Activated T-cell treated with anti-CD3 and anti-CD28 coated beads for 1 hour (primary cell): ENCODE measurements at regions not wholly inside any gene's neighbourhood (a gene's known extent, or its start where the extent isn't known, plus 50 kb on each side); places are given as distances from the start of the nearest gene placed in this dataset.

Source experiments
- DNase-seq: peaks from one replicate; pipeline ENCODE4 v3.0.0-alpha.2; 2020; ENCODE audit warnings: low read depth

DNA sequence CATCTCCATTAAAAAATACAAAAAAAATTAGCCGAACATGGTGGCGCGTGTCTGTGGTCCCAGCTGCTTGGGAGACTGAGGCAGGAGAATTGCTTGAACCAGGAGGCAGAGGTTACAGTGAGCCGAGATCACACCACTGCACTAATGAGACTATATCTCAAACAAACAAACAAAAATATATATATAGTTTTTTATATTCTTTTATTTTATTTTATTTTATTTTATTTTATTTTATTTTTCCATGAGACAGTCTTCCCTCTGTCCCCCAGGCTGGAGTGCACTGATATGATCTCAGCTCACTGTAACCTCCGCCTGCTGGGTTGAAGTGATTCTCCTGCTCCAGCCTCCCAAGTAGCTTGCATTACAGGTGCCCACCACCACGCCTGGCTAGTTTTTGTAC, 79.5 kb downstream of the IRF2BPL start:
- DNase-seq: no peak

DNA sequence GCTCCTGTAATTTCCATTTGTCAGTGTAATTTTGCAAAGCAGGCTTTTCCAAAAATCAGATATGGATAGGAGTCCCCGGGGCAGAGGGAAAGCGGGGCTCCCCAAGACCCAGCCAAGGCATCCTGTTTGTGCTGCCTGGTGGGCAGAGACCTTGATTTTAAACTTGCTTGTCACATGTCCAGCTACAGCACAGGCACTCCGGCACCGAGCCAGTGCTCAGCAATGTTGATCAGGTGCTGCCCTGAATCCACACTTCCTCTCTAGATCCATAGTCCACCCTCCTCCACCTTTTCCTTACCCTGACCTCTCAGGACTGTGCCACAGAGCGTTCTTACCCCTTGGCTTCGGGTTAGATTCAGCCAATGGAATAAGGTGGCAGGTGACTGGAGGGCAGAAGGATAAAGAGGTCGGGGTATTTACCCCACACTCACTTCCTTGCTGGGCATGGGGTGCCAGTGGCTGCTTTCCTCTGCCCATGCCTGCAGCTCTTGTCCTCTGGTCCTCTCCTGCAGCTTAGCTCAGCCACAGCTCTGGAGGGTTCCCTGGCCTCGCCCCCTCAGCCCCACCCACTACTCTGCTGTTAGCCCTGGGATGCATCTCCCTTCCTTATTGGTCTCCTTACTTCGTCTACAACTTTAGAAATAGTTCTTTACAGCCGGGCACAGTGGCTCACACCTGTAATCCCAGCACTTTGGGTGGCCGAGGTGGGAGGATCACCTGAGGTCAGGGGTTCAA, 80.1 kb downstream of the IRF2BPL start:
- DNase-seq: no peak

DNA sequence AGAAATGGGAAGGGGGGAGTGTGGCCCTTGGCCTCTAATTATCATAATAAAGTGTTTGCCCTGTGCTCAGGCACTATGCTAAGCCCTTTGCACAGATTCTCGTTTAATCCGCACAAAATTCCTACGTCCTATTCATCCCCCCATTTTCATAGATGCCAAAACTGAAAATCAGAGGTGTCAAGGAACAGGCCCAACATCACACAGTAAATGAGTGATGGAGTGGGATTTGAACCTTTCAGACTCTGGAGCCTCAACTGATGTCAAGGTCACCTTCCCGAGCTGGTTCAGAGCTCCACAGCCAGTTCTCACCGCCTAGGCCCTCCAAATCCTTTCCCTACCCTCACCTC, 80.7 kb downstream of the IRF2BPL start:
- DNase-seq: no peak

DNA sequence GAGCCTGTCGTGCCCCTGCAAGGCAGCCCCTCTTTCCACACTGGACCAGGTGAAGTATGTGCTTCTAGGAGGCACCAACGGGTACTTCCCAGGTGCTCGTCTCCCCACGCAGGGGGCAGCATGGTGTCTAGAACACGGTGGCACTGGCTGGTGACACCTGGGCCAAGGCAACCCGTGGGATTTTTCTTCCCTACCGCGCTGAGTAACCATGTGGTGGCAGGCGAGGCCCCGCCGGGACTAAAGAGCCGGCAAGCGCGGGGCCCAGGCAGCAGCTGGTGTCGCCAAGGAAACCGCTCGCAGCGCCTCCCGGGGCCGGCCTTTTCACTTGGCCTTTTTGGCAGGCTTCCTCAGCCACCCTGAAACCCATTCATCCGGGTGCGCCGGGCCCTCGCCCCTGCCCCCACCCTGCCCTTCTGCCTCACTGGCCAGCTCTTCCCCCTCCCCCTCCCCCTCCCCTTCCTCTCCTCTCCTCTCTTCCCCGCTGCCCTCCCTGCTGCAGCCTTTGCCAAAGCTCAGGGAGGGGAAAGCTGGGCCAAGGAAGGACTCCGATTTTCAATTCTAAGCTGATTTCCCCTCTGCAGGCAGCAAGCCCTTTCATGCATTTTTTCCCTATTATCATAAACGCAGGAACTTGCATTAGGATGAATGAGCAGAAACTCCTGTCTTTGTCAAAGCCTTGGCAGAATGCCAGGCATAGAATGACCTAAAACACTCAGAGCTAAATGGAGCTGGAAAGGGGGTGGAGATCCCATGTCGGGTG, 81.2 kb downstream of the IRF2BPL start:
- DNase-seq: peak; percentile 66

DNA sequence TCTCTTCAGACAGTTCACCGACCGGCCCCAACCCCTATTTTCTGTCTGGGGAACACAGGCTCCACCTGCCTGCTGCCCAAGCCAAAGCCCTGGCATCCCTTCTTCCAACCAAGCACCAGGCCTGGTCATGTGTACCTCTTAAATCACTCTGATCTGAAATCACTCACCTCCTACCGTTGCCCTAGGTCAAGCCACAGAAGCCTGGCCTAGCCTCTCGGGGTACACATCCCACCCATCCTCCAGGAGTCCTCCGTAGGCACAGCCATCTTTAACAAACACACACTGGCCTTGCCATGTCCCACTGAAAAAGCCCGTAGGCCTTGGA, 81.8 kb downstream of the IRF2BPL start:
- no peak for DNase-seq

DNA sequence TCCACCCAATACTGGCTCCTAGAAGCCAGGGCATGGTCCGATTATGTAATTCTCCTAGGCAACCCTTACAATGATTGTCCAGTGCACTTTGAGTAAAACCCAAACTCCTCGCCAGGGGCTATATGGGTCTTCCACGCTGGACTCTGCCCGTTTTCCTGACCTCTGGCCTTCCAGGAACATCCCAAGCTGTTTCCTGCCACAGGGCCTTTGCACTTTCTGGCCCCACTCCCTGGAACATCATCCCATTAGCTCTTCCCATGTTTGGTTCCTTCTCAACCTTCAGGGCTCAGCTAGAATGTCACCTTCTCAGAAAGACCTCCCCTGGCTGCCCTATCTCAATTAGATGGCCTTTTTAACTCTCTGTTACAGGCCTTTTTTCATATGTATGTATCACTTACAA, 85.4 kb downstream of the IRF2BPL start:
- DNase-seq: no peak

DNA sequence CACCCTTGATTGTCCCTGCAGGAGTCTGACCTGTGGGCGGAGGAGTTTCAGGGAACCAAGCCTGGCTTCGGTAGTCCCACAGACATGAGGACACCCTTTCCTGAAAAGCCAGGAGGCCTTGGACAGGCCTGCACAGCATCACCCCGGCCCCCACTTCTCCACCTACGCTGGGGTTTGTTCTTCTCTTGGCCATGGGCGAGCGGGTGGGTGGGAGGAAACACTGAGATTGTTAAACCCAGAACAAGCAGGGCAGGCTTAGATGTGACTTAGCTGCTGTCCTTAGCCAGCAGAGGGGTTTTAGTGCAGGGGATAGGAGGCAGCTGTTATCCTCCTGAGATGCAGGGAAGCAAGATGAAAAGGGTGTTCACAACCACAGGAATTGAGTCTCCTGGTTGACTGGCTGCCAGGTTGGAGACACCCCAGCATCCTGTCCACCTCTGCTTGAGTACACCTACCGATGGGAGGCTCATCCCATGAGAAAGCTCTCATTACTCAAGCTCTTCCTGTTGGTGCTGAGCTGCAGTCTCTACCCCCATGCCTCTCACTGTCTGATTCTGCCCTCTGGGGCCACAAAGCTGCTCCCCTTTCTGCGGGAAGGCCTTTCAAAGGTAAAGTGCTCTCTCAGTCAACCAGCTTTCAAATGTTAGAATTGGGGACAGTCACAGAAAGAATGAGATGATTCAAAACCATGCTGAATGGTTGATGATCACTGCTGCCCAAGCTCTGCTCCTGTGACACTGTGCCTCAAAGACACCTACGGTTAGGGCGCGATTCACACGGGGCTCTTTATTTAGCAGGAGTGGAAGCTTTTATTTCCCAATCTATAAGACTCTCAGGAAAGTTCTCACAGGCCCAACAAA, 86.3 kb downstream of the IRF2BPL start:
- no peak for DNase-seq

DNA sequence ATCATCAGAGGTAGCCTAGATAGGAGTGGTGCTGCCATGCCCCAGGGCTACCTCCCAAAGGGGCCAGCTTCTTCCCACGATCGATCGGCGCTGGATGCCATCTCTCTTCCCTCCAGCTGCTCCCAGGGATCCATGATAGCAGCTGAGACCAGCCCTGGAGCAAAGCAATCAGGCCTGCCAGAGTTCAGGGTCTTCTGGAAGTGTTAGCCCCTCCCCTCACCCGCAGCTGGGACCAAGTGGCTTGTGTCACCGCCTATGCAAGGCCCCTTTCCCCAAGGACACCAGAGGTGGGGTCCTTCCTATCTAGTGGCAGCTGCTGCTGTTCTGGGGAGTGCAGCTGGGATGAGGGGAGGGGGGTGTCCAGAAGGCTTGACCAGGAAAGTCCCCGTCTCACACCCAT, 87.0 kb downstream of the IRF2BPL start:
- no peak for DNase-seq

DNA sequence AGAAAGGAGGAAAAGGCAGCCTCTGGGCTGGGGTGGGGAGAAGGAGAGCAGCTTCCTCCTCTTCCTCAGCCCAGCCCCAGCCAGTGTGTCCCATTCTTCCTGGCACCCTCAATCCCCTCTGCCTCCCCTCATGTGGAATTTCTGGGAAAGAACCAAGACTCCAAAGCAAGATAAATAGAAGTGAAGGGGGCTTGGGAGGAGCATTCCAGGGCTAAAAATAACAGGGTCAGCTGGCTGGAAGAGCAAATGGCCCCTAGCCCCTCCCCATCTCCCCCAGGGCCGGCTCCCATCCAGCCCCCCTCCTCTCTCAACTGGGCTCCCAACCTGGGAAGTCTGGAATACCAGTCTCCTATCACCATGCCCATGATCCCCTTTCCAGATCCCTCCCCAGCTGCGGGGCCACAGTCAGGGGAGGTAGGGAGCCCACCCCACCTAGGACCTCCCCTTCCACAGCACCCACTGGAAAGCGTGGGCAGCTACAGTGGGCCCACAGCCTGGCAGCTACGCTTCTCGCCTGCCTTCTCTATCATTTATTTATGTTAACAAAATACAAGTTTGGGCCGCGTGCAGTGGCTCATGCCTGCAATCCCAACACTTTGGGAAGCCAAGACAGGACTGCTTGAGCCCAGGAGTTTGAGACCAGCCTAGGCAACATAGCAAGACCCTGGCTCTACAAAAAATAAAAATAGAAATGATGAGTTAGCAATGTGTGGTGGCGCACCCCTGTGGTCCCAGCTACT, 88.3 kb downstream of the IRF2BPL start:
- no peak for DNase-seq

DNA sequence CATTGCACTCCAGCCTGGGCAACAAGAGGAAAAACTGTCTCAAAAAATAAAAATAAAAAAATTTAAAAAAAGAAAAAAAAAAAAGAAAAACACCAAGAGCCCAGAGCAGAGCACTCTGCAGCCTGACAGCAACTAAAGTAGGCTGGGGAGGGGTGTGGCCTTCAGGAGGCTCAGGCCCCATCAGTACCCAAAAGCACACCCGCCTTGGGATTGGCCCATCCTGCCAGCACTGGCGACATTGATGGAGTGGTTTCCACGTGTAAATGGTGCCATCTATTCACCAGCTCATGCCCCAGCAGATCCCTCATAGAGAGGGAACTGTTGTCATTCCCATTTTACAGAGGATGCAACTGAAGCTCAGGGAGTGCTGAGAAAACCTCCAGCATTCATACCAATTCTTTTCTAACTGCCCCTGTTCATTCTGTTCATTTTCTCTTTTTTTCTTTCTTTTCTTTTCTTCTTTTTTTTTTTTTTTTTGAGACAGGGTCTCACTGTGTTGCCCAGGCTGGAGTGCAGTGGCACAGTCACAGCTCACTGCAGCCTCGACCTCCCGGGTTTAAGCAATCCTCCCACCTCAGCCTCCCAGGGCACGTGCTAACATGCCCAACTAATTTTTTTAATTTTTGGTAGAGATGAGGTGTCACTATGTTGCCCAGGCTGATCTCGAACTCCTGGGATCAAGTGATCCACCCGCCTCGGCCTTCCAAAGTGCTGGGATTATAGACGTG, 89.3 kb downstream of the IRF2BPL start:
- no peak for DNase-seq

DNA sequence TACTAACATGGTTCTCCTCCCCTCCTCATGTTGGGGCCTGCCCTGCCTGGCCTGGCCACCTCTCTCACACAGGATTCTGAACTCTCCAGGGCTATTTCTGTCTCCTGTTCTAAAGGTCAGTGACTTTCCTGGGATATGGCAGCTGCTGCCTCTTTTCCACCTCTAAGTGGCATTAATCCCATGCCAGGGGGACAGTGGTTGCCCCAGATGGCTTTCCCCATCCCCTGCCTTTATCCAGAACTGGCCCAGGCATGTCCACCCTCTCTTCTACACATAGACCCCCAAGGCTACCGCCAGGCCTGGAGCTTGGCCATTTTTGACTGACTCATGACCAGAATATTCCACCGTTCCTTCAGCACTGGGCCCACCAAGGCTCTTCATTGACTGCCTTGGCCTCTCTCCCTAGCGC, 90.4 kb downstream of the IRF2BPL start:
- DNase-seq: no peak

DNA sequence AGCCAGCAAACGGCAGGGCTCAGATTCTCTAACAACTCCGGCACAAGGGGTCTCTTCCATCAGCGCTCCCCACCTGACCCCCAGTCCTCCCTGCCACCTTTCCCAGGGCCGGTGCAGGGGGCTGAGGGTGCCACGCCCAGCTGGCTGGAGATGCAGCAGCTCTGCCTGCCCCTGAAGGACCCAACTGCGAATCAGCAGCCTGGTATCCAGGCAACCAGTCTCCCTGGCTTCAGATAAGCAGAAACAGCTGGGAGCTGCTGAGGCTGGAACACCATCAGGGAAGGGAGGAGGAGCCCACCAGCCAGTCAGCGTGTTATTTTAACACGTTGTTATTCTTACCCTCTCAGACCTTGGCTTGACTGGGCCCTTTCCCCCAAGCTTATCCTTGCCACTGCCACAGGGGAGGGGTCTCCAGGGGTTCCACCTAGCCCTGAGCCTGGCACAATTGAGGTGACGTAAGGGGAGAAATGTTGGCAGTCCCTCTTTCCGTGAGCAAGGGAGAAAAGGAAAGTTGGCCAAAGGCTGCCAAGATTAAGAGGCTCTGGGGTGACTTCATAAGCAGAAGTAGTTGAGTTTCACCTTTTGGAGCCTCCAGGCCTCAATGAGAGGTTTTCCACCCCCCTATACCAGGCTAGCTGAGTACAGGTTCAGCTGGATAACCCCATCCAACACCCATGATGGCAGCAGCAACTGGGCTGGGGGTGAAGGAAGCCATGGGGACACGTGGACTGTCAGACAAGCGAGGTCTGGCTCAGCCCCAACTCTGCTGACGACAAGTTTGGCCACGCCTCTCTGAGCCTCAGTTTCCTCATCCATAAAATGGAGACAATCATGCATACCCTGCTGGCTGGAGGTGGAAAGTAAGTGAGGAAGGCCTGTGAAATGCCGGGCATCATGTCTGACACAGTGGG, 91.1 kb downstream of the IRF2BPL start:
- no peak for DNase-seq

DNA sequence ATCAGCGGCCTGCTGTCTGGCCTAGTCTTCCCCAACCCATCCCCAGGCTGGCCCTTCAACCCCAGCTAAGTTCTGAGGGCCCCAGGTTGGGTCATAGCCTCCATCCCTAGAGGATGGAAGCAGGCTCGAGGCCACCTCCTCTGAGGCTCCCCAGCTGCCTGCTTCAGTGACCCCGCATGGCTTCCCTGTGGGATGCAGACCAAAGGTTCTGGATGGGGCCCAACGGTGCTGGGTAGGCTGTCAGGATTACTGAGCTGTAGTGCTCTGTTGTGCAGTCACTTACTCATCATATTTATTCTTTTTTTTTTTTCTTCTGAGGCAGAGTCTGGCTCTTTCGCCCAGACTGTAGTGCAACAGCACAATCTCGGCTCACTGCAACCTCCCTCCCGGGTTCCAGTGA, 92.0 kb downstream of the IRF2BPL start:
- DNase-seq: no peak

DNA sequence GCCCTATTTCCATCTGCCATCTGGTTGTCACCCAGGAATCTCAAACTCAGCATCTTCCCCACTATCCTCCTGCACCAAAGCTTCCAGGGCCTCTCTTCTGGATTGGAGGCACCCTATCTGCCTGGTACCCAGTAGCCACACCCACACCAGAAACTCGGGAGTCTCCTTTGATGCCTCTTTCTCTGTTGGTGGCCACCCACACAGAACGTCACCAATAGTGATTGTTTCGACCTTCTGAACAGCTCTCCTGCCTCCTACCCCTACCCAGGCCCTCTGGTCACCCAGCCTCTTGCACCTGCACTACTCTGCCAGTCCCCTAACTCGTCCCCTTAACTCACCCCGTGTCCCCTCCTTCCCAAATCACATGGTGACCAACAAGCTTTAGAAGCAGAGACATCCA, 95.0 kb downstream of the IRF2BPL start:
- no peak for DNase-seq

DNA sequence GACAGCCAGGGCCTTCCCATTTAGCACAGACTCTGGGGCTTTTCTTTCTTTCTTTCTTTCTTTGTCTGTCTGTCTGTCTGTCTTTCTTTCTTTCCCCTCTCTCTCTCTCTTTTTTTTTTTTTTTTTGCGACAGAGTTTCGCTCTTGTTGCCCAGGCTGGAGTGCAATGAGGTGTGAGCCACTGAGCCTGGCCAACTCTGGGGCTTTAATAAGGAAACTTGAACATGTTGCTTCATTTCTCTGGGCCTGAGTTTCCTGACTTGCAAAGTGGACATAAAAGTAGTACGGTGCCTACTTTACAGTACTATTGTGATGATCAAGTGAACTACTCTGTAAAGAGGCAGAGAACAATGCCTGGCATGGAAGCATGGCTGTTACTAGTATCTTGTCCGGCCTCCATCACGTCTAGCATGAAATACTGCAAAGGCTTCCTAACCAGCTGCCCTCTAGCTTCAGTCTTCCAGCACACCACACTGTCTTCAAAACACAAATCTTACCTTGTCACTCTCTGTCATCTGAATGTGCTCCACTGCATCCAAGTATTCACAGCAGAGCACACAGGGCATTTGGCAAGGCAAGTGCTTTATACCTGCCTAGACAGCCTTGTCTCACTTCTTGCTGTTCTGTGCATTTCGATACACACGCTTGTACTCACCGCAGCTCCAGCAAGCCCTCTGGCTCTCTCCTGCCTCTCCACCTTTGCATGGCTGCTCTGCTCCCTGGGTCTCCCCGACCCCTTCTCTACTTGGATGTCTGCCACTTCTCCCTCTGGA, 96.7 kb downstream of the IRF2BPL start:
- no peak for DNase-seq

DNA sequence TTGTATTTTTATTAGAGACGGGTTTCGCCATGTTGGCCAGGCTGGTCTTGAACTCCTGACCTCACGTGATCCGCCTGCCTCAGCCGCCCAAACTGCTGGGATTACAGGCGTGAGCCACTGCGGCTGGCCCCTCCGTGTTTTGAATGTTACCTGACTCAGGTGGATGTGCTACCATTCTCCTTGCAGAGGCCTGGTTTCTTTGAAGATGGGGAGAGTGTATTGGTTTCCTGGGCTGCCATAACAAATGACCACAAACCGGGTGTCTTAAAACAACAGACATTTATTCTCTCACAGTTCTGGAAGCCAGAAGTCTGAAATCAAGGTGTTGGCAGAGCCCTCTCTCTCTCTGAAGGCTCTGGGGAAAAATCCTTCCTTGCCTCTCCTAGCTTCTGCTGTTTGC, 98.0 kb downstream of the IRF2BPL start:
- no peak for DNase-seq

DNA sequence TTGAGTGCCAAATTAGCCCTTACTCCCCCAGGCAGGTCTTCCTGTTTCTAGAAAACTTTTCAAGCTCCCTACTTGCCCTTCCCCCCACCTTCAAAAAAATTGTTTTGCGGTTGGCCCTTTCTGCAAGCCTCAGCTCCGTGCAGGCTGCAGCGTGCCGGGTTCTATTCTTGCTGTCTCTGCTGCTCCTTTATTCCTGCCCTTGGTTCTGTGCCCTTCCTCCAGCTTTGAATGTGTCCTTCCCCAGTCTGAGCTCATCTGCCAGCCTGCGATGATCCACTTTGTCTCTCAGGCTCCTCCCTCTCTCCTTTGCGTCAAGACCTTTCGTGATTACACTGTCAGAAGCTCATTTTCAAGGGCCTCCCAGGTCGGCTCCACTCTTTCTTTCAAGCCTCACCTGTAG, 98.6 kb downstream of the IRF2BPL start:
- DNase-seq: no peak

DNA sequence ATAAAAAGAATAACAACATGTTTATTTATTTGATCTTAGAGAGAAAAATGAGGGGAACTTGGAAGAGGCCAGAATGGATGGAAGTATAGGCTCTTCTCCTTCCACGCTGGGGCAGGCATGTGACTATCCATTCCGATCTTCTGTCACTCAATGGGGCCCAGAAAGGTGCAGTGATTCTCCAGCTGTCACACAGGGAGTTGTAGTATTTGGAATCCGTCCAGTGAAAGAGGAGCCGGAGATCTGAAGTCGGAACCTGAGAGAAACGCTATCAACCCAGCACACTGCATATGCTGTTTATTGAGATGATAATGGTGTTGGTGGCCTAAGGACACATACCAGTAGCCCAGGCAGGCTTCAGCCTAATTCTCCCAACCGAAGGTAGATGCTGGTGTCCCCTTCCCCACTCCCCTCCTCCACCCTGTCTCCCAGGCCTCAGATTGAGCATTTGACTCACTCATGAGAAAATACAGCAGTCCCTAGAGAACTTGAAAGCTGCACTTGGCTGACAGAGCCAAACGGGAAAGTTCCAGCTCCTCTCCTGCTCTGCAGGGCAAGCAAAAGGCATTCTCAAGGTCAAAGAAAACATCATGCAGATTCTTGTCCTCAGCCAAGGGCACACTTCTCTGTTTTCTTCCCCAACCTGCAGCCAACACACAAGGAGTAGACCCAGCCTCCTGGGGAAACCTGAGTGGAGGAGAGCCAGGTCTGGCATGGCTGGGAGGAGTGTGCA, 100.4 kb downstream of the IRF2BPL start:
- no peak for DNase-seq
